ENCODE measurements at regions not wholly inside any gene's neighbourhood (a gene's known extent, or its start where the extent isn't known, plus 50 kb on each side); places are given as distances from the start of the nearest gene placed in this dataset.

- no peak overlapping the region for H3K4me3 Mint-ChIP-seq
- no peak for ATAC-seq (ENCODE audit: low read depth)
- H3K27ac Mint-ChIP-seq: no peak overlapping the region
These were observed 177.6 kb downstream of the MAFB start for GRCh38 chr20:40511478-40511877.

GRCh38 chr20:40510622-40511021 lies 178.4 kb downstream of the MAFB start:
- H3K4me3 Mint-ChIP-seq: no peak overlapping the region
- no peaks in the 10 kb centered on the region for H3K4me1 Mint-ChIP-seq
- H3K36me3 Mint-ChIP-seq: no peaks in the 10 kb centered on the region
- H3K27ac Mint-ChIP-seq: no peak overlapping the region
- peaks cover 9% of the 10 kb centered on the region for H3K27me3 Mint-ChIP-seq
- no peaks in the 10 kb centered on the region for H3K9me3 Mint-ChIP-seq
- no peak for ATAC-seq (ENCODE audit: low read depth)
- DNase-seq (ENCODE audit: low spot score in 2 of 2): no peak

More at GRCh38 chr20:40511478-40511877, 177.6 kb downstream of the MAFB start:
- no peaks in the 10 kb centered on the region for H3K9me3 Mint-ChIP-seq
- H3K4me1 Mint-ChIP-seq: no peaks in the 10 kb centered on the region
- no peak for DNase-seq (ENCODE audit: low spot score in 2 of 2)
- no peaks in the 10 kb centered on the region for H3K36me3 Mint-ChIP-seq
- peaks cover 9% of the 10 kb centered on the region for H3K27me3 Mint-ChIP-seq

- H3K9me3 Mint-ChIP-seq: no peaks in the 10 kb centered on the region
- DNase-seq (ENCODE audit: low spot score in 2 of 2) (no peak), ATAC-seq (ENCODE audit: low read depth) (no peak)
- no peaks in the 10 kb centered on the region for H3K36me3 Mint-ChIP-seq
- peaks cover 5% of the 10 kb centered on the region for H3K27me3 Mint-ChIP-seq
- H3K4me1 Mint-ChIP-seq: no peaks in the 10 kb centered on the region
- H3K4me3 Mint-ChIP-seq: no peak overlapping the region
- no peak overlapping the region for H3K27ac Mint-ChIP-seq
These were observed 180.2 kb downstream of the MAFB start for GRCh38 chr20:40508821-40509220.

- no peaks in the 10 kb centered on the region for H3K9me3 Mint-ChIP-seq
- H3K36me3 Mint-ChIP-seq: no peaks in the 10 kb centered on the region
- H3K4me1 Mint-ChIP-seq: no peaks in the 10 kb centered on the region
- no peak overlapping the region for H3K4me3 Mint-ChIP-seq
- peaks cover 4% of the 10 kb centered on the region for H3K27me3 Mint-ChIP-seq
- no peak overlapping the region for H3K27ac Mint-ChIP-seq
- DNase-seq (ENCODE audit: low spot score in 2 of 2): no peak
- ATAC-seq (ENCODE audit: low read depth): no peak
These were observed 182.5 kb downstream of the MAFB start for GRCh38 chr20:40506537-40506939.

- H3K36me3 Mint-ChIP-seq: no peaks in the 10 kb centered on the region
- H3K4me3 Mint-ChIP-seq: no peak overlapping the region
- ATAC-seq (ENCODE audit: low read depth) (no peak), DNase-seq (ENCODE audit: low spot score in 2 of 2) (no peak)
- no peak overlapping the region for H3K27ac Mint-ChIP-seq
- peaks cover 1% of the 10 kb centered on the region for H3K27me3 Mint-ChIP-seq
- peaks cover 2% of the 10 kb centered on the region for H3K9me3 Mint-ChIP-seq
- peaks cover 2% of the 10 kb centered on the region for H3K4me1 Mint-ChIP-seq
These were observed 185.9 kb downstream of the MAFB start for GRCh38 chr20:40503119-40503518.

- H3K36me3 Mint-ChIP-seq: no peaks in the 10 kb centered on the region
- peaks cover 5% of the 10 kb centered on the region for H3K4me1 Mint-ChIP-seq
- DNase-seq (ENCODE audit: low spot score in 2 of 2): no peak
- peaks cover 2% of the 10 kb centered on the region for H3K9me3 Mint-ChIP-seq
- no peak overlapping the region for H3K27ac Mint-ChIP-seq
- ATAC-seq (ENCODE audit: low read depth): no peak
- H3K27me3 Mint-ChIP-seq: peaks cover 1% of the 10 kb centered on the region
- H3K4me3 Mint-ChIP-seq: no peak overlapping the region
These were observed 186.5 kb downstream of the MAFB start for GRCh38 chr20:40502576-40502975.

- Mint-ChIP-seq H3K9me3 (peaks cover 2% of the 10 kb centered on the region), H3K27ac (no peak overlapping the region), H3K36me3 (no peaks in the 10 kb centered on the region), H3K4me1 (peaks cover 9% of the 10 kb centered on the region), H3K27me3 (peaks cover 3% of the 10 kb centered on the region), H3K4me3 (no peak overlapping the region)
- ATAC-seq (ENCODE audit: low read depth): no peak
- DNase-seq (ENCODE audit: low spot score in 2 of 2): no peak
These were observed 189.6 kb downstream of the MAFB start for GRCh38 chr20:40499391-40499790.

- no peak overlapping the region for H3K4me3 Mint-ChIP-seq
- no peak overlapping the region for H3K27ac Mint-ChIP-seq
- ATAC-seq (ENCODE audit: low read depth) (no peak), DNase-seq (ENCODE audit: low spot score in 2 of 2) (no peak)
- peaks cover 11% of the 10 kb centered on the region for H3K4me1 Mint-ChIP-seq
- peaks cover 3% of the 10 kb centered on the region for H3K27me3 Mint-ChIP-seq
- peaks cover 2% of the 10 kb centered on the region for H3K9me3 Mint-ChIP-seq
- no peaks in the 10 kb centered on the region for H3K36me3 Mint-ChIP-seq
These were observed 190.9 kb downstream of the MAFB start for GRCh38 chr20:40497899-40498691.

- ATAC-seq (ENCODE audit: low read depth): no peak
- Mint-ChIP-seq H3K27ac (no peak overlapping the region), H3K36me3 (no peaks in the 10 kb centered on the region), H3K4me3 (no peak overlapping the region), H3K4me1 (peaks cover 11% of the 10 kb centered on the region), H3K9me3 (peaks cover 2% of the 10 kb centered on the region), H3K27me3 (peaks cover 2% of the 10 kb centered on the region)
- DNase-seq (ENCODE audit: low spot score in 2 of 2): no peak
These were observed 193.1 kb downstream of the MAFB start for GRCh38 chr20:40495956-40496355.

- Mint-ChIP-seq H3K36me3 (no peaks in the 10 kb centered on the region), H3K4me3 (no peak overlapping the region), H3K27ac (no peak overlapping the region), H3K9me3 (peaks cover 2% of the 10 kb centered on the region), H3K4me1 (peaks cover 11% of the 10 kb centered on the region), H3K27me3 (peaks cover 2% of the 10 kb centered on the region)
- no peak for DNase-seq (ENCODE audit: low spot score in 2 of 2)
- ATAC-seq (ENCODE audit: low read depth): no peak
These were observed 194.8 kb downstream of the MAFB start for GRCh38 chr20:40494248-40494647.

GRCh38 chr20:40493549-40493948 lies 195.5 kb downstream of the MAFB start:
- Mint-ChIP-seq H3K4me3 (no peak overlapping the region), H3K27ac (no peak overlapping the region), H3K4me1 (peaks cover 11% of the 10 kb centered on the region), H3K36me3 (no peaks in the 10 kb centered on the region), H3K27me3 (peaks cover 2% of the 10 kb centered on the region), H3K9me3 (no peaks in the 10 kb centered on the region)
- DNase-seq (ENCODE audit: low spot score in 2 of 2) (no peak), ATAC-seq (ENCODE audit: low read depth) (no peak)

- H3K27ac Mint-ChIP-seq: no peak overlapping the region
- H3K9me3 Mint-ChIP-seq: no peaks in the 10 kb centered on the region
- peaks cover 2% of the 10 kb centered on the region for H3K27me3 Mint-ChIP-seq
- no peak overlapping the region for H3K4me3 Mint-ChIP-seq
- no peaks in the 10 kb centered on the region for H3K36me3 Mint-ChIP-seq
- H3K4me1 Mint-ChIP-seq: peaks cover 9% of the 10 kb centered on the region
- DNase-seq (ENCODE audit: low spot score in 2 of 2) (no peak), ATAC-seq (ENCODE audit: low read depth) (no peak)
These were observed 196.0 kb downstream of the MAFB start for GRCh38 chr20:40493071-40493470.

- Mint-ChIP-seq H3K36me3 (no peaks in the 10 kb centered on the region), H3K27ac (no peak overlapping the region), H3K4me1 (peaks cover 6% of the 10 kb centered on the region), H3K9me3 (no peaks in the 10 kb centered on the region), H3K27me3 (peaks cover 2% of the 10 kb centered on the region), H3K4me3 (no peak overlapping the region)
- ATAC-seq (ENCODE audit: low read depth): no peak
- no peak for DNase-seq (ENCODE audit: low spot score in 2 of 2)
These were observed 197.9 kb downstream of the MAFB start for GRCh38 chr20:40491009-40491590.

- Mint-ChIP-seq H3K4me3 (no peak overlapping the region), H3K27me3 (no peaks in the 10 kb centered on the region), H3K36me3 (no peaks in the 10 kb centered on the region), H3K9me3 (no peaks in the 10 kb centered on the region), H3K27ac (no peak overlapping the region), H3K4me1 (peaks cover 3% of the 10 kb centered on the region)
- no peak for DNase-seq (ENCODE audit: low spot score in 2 of 2)
- ATAC-seq (ENCODE audit: low read depth): no peak
These were observed 199.2 kb downstream of the MAFB start for GRCh38 chr20:40489886-40490285.

- H3K9me3 Mint-ChIP-seq: no peaks in the 10 kb centered on the region
- DNase-seq (ENCODE audit: low spot score in 2 of 2): no peak
- no peaks in the 10 kb centered on the region for H3K4me1 Mint-ChIP-seq
- ATAC-seq (ENCODE audit: low read depth): no peak
- no peaks in the 10 kb centered on the region for H3K27me3 Mint-ChIP-seq
- H3K36me3 Mint-ChIP-seq: no peaks in the 10 kb centered on the region
- no peak overlapping the region for H3K27ac Mint-ChIP-seq
- H3K4me3 Mint-ChIP-seq: no peak overlapping the region
These were observed 200.6 kb downstream of the MAFB start for GRCh38 chr20:40488401-40488800.

Data from memory B cell (primary cell).